ENCODE measurements at regions not wholly inside any gene's neighbourhood (a gene's known extent, or its start where the extent isn't known, plus 50 kb on each side); places are given as distances from the start of the nearest gene placed in this dataset.

- DNase-seq (peak in 2 of 4 donors; percentile 15 to 17), ATAC-seq (peak; percentile 86)
- H3K4me3 ChIP-seq: no peak overlapping the region
- H3K27me3 ChIP-seq: no peaks in the 10 kb centered on the region
- no peaks in the 10 kb centered on the region for H3K36me3 ChIP-seq (replicated peaks in 1 of 2; ENCODE audit: insufficient read depth in 1 of 2, low read depth in 2 of 2)
- H3K4me1 ChIP-seq: peaks cover 5% of the 10 kb centered on the region
- intact Hi-C loops (cut with DNase I): no loop called here
- TF ChIP-seq POLR2A (IDR thresholded peaks at IDR 0.05): no peak
- TF ChIP-seq, protein P1, sequence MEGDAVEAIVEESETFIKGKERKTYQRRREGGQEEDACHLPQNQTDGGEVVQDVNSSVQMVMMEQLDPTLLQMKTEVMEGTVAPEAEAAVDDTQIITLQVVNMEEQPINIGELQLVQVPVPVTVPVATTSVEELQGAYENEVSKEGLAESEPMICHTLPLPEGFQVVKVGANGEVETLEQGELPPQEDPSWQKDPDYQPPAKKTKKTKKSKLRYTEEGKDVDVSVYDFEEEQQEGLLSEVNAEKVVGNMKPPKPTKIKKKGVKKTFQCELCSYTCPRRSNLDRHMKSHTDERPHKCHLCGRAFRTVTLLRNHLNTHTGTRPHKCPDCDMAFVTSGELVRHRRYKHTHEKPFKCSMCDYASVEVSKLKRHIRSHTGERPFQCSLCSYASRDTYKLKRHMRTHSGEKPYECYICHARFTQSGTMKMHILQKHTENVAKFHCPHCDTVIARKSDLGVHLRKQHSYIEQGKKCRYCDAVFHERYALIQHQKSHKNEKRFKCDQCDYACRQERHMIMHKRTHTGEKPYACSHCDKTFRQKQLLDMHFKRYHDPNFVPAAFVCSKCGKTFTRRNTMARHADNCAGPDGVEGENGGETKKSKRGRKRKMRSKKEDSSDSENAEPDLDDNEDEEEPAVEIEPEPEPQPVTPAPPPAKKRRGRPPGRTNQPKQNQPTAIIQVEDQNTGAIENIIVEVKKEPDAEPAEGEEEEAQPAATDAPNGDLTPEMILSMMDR (IDR thresholded peaks at IDR 0.05): no peak
- peak overlapping the region in 2 of 4 donors; percentile 19 to 30 for H3K27ac ChIP-seq
- WGBS, 2 donors: 8 to 20% methylated on average over 2 of the region's 2 CpGs
- no peaks in the 10 kb centered on the region for H3K9me3 ChIP-seq
These were observed 304.2 kb downstream of the DNAH5 start for GRCh38 chr5:13640270-13640669.

DNA sequence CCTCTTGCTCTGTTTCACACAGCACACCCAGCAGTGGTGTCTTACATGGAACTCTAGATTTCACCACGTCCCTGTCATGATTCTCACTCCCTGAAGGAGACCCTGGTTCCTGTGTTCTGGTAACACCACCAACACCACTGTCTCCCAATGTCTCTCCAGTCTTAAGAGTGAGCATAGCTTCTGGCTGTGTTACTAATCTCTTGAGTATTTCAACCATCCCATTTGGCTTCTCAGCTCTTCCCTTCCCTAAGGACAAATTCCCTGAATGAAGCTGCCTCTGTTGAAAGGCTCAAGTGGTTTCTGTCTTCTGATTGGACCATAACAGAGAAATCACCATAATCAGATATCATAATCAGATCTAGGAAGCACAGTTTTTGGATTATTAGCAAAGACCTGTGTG is 311.8 kb downstream of the DNAH5 start:
- Histone ChIP-seq H3K27ac (no peak overlapping the region), H3K27me3 (no peaks in the 10 kb centered on the region), H3K4me3 (no peak overlapping the region), H3K9me3 (no peaks in the 10 kb centered on the region), H3K4me1 (no peaks in the 10 kb centered on the region), H3K36me3 (replicated peaks in 1 of 2; ENCODE audit: insufficient read depth in 1 of 2, low read depth in 2 of 2) (no peaks in the 10 kb centered on the region)
- 23 to 24% methylated on average over 1 of the region's 1 CpG for WGBS, 2 donors
- ATAC-seq (no peak), DNase-seq (no peak)
- intact Hi-C loops (cut with DNase I): no loop called here
- TF ChIP-seq, protein P1 (IDR thresholded peaks at IDR 0.05): no peak
- no peak for TF ChIP-seq POLR2A (IDR thresholded peaks at IDR 0.05)

DNA sequence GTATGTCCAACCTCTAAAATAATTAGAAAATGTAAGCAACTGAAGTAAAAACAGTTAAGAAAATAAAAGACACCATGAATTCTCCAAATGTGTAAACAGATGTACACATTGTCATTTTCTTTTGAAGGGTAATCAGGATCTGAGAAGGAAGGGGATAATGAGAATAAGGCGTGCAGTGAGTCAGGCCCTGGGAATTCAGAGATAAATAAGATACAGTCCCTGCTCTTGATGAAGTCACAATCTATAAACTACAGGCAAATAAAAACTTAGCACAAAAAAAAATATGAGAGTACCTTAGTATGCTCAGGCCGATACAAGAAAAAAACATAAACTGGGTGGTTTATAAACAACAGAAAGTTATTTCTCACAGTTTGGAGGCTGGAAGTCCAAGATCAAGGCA is 315.3 kb downstream of the DNAH5 start:
- no peak overlapping the region for H3K27ac ChIP-seq
- H3K9me3 ChIP-seq: no peaks in the 10 kb centered on the region
- H3K27me3 ChIP-seq: no peaks in the 10 kb centered on the region
- intact Hi-C loops (cut with DNase I): no loop called here
- DNase-seq (no peak), ATAC-seq (no peak)
- no peak for TF ChIP-seq POLR2A (IDR thresholded peaks at IDR 0.05)
- TF ChIP-seq, protein P1 (IDR thresholded peaks at IDR 0.05): no peak
- H3K36me3 ChIP-seq (replicated peaks in 1 of 2; ENCODE audit: insufficient read depth in 1 of 2, low read depth in 2 of 2): no peaks in the 10 kb centered on the region
- H3K4me1 ChIP-seq: peaks cover 6% of the 10 kb centered on the region
- no peak overlapping the region for H3K4me3 ChIP-seq
- 54 to 59% methylated on average over 2 of the region's 2 CpGs for WGBS, 2 donors

DNA sequence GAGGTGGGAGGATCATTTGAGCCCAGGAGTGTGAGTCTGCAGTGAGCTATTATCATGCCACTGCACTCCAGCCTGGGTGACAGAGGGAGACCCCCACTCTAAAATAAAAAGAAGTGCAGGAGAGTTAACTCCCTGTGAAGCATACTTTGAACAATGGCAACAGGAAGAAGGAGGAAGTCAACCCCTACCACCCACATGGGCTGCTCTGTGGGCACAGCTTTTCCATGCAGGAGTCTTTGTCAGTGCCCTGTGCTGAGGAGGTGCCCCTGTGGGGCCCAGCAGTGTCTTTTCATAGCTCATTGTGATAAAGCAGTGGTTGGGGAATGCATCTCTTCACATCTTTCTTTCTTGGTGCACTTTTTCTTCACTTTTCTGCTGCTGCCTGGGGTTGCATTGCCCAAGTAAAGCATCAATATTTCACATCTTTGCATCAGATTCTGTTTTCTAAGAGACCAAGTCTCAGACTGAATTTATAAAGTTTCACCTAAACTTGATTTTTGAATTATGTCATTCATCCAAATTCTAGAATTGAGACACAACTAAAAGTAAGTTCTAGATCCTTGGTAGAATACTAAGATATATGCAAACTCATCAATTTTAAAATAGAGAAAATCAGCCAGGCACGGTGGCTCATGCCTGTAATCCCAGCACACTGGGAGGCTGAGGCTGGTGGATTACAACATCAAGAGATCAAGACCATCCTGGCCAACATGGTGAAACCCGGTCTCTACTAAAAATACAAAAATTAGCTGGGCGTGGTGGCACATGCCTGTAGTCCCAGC is 316.6 kb downstream of the DNAH5 start:
- 39 to 47% methylated on average over 3 of the region's 3 CpGs for WGBS, 2 donors

More for the DNA sequence above, 316.6 kb downstream of the DNAH5 start:
- no peak for DNase-seq
- no peaks in the 10 kb centered on the region for H3K36me3 ChIP-seq (replicated peaks in 1 of 2; ENCODE audit: insufficient read depth in 1 of 2, low read depth in 2 of 2)
- no peaks in the 10 kb centered on the region for H3K27me3 ChIP-seq
- ATAC-seq: no peak
- no peak for TF ChIP-seq POLR2A (IDR thresholded peaks at IDR 0.05)
- TF ChIP-seq, protein P1 (IDR thresholded peaks at IDR 0.05): no peak
- intact Hi-C loops (cut with DNase I): no loop called here
- peaks cover 6% of the 10 kb centered on the region for H3K4me1 ChIP-seq
- H3K4me3 ChIP-seq: no peak overlapping the region
- H3K27ac ChIP-seq: no peak overlapping the region
- H3K9me3 ChIP-seq: no peaks in the 10 kb centered on the region

All from body of pancreas (tissue), 4 donors.